ENCODE measurements at regions not wholly inside any gene's neighbourhood (a gene's known extent, or its start where the extent isn't known, plus 50 kb on each side); places are given as distances from the start of the nearest gene placed in this dataset.

- no peak for TF ChIP-seq CTCF (IDR thresholded peaks at IDR 0.05)
- TF ChIP-seq POLR2A (IDR thresholded peaks at IDR 0.05) = no peak
Observed at GRCh38 chr3:145696011-145696410, 465.0 kb downstream of the PLOD2 start.
